GOT3 (cell line): ENCODE measurements at regions not wholly inside any gene's neighbourhood (a gene's known extent, or its start where the extent isn't known, plus 50 kb on each side); places are given as distances from the start of the nearest gene placed in this dataset.

ENCODE experiments used
- DNase-seq: peaks from one replicate; lab custom pipeline; 2025; ENCODE audit warnings: mixed read lengths; lab: John Stamatoyannopoulos, UW

DNA sequence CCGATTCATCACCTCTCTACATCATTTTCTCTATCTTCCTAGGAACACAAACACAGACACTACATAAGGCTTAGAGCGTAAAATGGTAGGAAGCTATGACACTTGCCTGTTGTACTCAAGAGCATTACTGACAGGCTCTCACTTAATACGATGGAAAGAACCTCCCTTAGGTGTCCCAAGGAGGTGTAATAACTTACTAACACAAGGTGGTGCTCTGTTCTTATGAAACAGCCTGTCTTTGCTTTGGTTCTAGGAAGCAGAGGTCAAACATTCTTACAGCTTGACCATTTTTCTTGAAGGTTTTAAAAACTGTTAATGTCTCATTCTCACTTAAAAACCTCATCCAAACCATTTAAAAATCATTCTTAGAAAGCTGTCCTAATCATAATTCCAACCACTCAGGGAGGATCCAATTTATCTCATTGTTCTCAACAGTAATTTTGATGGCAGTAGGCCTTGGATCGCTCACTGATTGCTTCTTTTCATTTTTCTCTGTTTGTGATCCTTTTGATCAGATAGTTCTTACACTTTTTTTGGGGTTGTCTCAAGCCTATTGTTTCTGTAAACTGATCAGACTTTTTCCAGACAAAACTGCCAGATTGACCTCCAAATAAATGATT is 317.8 kb upstream of the AGTR1 start:
- DNase-seq: no peak

DNA sequence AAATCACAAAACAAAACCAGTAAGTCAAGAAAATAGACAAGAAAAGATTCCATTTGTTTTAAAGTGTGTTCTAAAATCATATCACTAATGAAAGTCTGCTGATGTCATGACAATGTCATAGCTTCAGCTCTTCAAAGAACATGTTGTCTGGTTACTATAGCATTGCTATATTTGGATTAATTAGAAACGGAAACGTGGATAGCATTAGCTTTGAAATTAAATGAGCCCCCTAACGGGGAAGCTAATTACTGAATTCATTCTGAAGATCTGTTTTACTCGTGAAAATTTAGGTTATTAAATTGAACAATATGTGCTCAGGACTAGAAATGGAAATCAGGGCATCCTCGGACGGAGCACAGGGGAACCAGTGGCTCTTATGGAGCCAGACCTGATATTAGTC is 316.7 kb upstream of the AGTR1 start:
- no peak for DNase-seq

DNA sequence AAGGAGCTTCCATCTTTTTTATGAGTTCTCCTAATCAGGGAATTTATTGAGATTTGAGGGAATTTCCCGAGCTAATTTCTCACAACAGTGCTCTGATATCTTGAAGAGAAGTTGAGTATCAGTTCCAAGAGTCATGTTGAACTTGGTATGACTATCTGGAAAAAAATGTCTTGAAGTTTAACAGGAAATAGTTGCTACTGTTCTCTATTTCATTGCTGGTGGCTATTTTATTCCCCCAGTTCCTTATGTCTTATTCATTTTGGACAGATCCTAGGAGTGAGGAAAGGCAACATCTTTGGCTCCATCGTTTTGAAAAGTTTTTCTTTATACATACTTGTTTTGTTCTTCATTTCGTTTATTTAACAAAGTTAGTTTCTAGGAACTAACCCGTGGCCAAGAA is 307.8 kb upstream of the AGTR1 start:
- DNase-seq: no peak

DNA sequence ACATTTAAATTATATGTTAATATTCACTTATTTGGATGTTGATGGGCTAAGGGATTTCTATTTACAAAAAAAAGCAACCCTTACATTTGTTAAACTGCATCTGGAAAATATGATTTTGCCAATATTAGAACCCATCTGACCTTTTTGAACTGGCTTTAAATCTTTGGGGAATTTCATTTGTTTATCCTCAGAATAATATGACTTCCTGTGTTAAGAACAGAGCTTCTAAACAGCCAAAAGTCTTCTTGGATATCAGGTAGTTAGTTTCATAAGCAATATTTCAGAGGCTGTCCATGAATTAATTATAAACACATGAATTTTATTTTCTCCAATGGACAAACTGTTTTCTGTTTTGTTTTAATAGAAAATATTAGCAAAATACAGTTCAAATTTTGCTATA is 301.9 kb upstream of the AGTR1 start:
- no peak for DNase-seq

DNA sequence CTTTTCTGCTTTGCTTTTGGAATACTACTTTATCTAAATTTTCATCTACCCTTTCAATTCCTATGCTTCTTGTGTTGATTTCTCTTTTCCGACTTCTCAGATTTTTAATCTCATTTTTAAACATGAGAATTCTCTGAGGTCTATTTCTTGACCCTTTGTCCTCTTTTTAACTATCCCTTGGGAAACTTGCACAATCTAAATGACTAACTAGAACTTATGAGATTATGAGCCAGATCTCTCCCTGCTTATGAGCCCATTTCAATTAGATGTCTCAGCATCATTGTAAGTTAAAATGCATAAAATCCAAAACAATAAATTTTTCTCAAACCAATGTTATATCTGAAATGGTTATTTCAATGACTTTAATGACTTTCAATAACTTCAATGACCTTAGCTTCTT is 296.9 kb upstream of the AGTR1 start:
- DNase-seq: no peak

DNA sequence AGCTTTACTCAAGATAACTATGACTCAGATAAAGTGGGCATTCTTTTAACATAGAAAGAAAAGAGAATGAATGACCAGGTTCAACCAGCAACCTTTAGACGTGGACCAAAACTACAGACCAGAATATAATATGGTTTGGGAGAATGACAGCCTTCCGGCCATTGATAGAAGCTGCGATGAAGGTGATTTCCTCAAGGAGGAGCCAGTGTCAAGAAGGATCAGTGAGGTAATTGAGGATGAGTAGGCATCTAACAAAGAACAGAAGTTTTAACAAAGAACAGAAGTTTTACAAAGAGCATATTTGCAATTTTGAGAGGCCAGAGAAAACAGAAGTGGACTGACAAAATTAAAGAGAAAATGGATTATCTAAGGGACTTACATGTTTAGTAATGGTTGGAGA is 289.0 kb upstream of the AGTR1 start:
- no peak for DNase-seq

DNA sequence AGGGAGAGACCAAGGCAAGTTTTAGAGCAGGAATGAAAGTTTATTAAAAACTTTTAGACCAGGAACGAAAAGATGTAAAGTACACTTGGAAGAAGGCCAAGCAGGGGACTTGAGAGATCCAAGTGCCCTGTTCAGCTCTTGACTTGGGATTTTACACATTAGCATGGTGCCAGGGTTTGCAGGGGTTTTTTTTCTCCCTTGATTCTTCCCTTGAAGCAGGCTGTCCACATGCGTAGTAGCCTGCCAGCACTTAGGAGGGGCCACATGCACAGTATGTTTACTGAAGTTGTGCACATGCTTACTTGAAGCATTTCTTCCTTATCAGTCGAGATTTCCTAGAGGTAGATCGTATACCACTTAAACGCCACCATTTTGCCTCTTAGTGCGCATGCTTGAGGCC is 277.5 kb upstream of the AGTR1 start:
- no peak for DNase-seq

DNA sequence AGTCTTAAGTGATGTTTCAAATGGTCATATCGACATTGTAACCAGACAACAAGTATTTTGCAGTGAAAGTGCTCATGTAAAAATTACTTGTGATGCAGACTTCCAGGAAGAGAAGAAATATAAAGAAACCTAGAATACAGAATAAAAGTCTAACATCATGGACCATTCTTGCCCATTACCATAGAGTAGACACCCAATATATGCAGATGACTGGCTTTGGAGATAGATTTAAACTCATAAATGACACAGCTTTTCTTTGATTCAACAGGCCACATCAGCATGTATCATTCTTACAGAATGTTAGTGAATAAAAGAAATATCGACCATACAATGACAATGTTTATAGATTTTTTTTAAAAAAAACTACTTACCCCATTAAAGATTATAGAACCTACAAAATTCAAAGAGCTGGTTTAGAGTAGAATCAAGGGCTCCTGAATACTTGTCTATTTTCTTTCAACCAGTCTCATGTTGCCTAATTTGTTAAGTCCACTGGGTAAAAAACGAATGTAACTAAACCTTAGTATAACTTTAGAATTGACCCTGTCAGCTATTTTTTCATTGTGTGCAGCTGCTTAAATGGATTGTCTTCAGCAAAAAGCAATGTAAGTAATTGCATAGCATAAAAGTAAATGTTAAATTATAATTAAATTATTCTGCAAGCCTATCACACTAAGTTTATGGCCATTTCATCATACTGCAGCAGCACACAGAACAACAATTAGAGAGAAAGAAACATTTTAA is 268.7 kb upstream of the AGTR1 start:
- no peak for DNase-seq

DNA sequence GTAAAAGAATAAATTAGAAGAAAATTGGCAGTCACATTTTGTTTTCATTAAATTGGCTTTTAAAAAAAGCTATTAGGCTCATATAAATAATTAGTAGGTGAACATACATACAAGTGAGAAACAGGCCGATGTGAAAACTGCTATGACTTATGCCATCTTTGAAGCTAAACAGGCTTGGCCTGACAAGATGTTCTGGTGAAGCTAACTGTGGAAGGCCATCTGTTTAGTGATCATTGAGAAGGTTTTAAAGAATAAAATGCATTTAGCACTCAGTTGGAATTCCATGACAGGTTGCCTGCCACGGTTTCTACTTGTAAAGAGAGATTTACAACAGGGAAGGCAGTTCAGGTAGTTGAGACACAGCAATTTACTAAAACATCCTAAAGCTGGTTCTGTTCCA is 264.0 kb upstream of the AGTR1 start:
- no peak for DNase-seq

DNA sequence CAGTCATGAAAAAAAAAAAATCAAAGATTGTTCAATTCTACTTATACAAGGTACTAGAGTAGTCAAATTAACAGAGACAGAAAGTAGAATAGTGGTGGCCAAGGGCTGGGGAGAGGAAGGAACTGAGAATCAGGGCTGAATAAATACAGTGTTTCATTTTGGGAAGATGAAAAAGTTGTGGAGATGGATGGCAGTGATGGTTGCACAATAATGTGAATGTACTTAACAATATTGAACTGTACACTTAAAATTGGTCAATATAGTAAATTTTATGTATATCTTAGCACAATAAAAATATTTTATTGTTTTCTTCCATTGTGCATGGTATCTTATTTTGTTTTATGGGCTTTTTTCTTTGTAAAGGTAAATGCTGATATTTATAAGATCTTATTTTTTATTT is 262.2 kb upstream of the AGTR1 start:
- DNase-seq: no peak

DNA sequence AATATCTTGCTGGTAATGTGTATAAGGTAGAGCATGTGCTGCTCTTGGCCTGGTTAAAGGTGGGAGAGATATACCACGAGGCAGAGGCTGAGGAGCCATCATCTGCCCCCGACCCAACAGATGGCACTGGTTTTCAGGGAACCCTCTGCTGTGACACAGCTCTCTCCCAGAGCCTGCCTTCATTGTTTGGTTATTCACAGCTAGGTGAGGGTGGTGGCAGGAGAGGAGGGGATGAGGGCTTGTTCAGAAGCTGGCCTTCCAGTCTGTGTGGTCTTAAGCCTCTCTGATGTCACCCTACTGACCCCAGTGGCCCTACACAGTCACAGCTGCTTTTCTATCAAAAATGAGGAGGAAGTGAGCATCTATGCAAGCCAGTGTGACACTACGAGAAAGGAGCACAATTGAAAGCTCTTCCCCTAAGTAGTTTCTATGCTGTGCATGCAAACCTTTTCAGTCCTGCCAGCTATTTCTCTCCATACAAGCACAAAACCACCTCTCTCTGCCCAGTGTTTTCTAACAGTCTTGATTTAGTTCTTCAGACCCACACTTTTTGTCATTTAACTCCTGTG is 258.4 kb upstream of the AGTR1 start:
- DNase-seq: no peak

DNA sequence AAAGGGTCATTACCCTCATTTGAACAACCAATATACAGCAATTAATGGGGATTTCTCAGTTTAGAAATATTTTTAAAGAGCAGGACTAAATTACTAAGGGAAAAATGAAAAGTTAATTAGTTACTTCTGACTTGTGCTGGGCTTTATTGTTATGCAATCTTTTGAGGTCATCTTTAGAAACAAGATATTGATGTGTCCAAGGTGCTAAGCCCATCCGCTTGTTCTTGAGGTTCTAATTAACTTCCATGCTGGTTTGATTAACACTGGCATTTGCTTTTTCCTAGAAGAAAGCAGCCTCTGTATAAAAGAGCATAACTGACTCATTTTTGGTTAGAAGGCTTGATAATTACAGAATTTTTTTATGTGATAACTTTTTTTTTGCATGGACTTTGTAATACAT is 256.5 kb upstream of the AGTR1 start:
- no peak for DNase-seq

DNA sequence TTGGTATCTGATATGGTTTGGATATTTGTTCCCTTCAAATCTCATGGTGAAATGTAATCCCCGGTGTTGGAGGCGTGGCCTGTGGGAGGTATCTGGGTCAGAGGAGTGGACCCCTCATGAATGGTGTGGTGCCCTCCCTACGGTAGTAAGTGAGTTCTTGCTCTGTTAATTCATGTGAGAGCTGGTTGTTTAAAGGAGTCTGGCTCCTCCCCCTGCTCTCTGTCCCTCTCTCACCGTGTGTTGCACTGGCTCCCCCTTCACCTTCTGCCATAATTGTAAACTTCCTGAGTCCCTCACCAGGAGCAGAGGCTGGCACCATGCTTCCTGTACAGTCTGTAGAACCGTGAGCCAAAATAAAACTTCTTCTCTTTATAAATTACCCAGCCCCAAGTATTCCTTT is 246.9 kb upstream of the AGTR1 start:
- DNase-seq: no peak

DNA sequence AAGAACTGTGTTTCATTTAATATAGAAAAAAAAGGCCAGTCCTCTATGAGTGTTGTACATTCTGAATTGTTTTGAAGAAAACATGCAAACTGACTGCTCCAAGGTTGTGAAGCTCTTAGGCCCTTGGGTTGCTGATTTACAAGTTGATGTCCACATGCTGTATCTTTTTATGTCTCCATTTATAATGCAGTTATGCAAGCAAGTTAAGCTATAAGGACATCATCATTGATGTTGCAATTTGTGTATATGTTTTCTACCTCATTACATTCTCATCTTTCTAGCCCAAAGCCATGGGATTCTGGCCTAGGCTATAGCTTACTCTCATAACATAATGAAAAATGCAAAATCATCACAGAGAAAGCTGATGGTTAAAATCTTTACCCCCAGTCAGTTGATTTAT is 245.7 kb upstream of the AGTR1 start:
- no peak for DNase-seq

DNA sequence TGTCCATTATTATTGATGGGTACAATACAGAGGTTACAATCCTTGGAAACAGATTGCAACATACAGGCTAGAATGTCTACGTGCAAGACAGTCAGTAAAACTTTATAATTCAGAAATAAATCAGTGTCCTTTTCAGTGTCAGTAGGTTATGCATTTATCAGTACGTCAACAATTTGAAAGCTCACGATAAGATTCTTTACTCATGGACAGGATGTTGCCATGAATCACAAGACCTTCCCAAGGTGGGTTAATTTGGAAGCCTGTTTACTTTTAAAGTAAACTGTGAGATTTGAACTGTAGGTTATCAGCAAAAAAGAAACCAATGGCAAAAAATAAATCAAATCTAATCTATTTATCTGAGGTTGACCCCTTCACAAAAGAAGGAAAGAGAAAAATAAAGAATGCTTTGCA is 243.9 kb upstream of the AGTR1 start:
- no peak for DNase-seq

DNA sequence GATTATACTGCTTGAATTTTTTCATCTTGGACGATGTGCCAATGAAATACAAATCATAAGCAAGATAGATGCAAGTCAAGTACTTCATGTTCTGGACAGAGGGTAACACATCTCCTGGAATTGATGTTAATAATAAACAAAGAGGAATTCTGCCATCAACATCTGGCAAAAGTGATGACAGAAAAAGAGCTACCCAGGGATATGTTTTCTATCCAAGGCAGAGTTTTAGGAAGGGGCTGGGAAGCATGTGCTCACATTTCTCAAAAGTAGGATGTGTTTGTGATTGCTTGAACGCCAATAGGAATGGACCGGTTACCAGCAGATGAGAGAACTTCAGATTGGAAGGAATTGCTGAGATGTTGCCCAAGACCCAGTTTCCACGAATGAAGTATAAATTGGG is 242.6 kb upstream of the AGTR1 start:
- DNase-seq: no peak

DNA sequence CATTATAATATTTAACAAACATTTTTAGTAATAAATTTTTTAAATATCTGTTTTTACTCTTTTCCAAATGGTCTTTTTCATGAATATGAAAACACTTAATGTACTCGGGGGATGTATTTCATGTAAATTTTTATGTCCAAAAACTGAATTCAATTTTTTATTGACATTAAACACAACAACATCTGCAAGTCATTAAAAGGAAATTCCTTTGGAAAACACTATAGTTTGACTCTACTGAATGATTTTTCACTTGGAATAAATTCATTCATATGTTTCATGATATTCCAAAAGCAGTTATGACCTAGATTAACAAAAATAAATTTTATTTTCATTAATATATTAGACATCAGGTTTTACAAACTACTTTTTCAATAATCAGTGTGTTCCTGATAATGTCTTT is 239.8 kb upstream of the AGTR1 start:
- DNase-seq: no peak

DNA sequence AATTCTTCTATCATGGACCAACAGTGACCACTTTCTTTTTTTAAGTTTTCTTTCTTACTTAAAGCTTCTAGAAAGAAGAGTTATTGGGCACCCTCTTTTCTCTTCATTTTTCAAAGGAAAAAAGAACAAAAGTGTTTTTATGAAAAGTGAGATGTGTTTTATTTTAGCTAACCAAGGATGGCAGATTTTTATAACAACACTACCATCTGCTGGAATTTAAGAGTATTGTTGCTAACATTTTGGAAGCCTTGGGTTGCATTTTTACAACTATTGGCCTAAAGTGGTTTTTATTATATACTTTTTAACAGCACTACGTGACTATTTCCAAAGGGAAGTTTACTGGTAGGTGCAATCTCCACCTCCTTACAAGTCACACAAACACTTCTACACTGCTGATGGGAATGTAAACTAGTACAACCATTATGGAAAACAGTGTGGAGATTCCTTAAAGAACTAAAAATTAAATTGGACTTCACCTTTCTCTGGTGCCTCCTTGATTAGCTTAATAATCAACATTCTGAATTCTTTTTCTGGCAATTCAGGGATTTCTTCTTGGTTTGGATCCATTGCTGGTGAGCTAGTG is 237.7 kb upstream of the AGTR1 start:
- DNase-seq: no peak

DNA sequence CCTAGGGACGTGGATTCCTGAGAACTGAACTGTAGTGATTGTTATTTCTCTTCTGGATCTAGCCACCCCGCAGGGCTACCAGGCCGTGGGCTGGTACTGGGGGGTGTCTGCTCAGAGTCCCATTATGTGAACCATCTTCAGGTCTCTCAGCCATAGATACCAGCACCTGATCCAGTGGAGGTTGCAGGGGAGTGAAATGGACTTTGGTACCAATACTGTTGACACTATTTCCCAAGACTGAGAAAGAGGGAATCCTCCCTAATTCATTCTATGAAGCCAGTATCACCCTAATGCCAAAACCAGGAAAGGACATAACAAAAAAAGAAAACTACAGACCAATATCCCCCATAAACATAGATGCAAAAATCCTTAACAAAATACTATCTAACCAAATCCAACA is 237.0 kb upstream of the AGTR1 start:
- no peak for DNase-seq

DNA sequence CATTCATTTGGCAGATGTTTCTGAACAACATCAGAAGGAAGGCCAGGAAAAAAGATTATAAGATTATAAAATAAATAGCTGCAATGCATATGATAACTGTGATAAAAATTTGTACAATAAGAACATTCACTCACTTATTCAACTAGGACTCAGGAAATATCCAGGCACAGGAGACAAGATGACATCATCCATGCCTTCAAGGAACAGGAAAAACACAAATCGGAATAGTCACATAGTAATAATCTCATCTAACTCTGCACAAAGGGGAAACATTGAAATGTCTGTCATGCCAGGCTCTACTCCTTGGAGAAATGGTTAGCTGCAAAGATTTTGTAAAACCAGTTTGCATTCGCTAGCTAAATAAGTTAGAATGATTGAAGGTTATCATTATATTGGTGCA is 233.5 kb upstream of the AGTR1 start:
- DNase-seq: no peak

DNA sequence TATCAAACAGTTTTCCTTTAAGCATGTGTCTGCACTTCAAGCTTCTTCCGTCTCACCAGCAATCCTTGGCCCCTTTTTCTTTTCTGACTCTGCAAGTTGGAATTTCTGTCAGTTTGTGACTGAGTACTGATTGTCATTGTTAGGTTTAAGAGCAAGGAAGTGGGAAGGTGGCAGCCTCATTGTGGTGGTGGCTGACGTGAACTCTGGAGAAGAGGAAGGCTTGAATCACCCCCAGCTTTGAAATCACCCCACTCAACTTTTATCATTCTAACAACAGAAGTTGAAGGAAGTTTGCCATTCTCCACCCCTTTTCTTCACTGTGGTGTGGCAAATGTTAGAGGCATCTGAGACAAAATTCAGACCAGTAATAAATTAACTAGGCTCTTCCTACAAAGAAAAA is 231.6 kb upstream of the AGTR1 start:
- DNase-seq: no peak

DNA sequence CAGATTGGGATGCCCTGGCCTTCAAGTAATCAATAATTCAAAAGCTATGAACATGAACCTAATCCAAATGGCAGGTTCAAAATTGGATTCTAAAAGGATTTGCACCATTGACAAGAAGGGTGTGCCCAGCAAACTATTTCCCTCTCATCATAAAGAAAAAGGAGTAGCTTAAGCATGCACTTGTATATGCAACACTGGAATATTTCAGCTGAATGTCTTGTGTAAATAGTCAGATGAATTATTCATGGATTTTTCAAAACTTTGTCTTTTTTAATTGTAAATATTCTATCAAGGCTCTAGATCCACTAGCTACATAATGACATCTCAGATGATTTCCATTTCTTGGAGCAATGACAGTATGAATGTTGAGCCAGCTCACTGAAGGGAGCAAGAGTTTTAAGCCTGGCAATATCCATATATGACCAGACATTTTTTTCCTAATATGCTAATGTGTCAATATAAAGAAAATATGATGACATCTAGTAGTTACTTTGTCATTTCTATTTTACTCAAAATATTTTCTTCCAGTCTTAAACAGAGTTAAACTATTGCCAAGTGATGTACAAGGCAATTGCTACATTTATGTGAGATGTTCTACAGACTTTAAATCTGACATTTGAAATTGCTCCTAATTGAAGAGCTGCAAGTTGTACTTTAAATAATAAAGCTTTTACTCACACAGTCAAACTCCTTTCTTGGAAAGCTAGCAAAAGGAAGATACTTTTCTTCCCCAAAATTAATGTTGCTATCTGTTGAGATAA is 230.5 kb upstream of the AGTR1 start:
- DNase-seq: no peak

DNA sequence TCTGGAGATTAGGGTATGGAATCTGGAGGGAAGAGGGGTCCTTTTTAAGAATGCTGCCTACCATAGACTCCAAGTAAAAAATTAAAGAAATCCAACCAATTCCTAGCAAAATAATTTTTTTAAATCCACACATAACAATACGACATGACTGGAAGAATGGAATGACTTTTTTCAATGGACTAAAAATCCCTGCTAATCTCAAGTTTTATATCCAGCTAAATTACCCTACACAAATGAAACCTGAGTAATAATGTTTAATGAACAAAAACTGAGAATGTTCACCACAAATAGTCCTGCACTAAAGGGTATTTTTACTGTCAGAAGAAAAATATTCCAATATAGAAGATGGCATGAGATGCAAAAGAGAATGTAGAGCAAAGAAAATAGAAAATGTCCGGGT is 220.3 kb upstream of the AGTR1 start:
- no peak for DNase-seq
